Glutamatergic neuron (in vitro differentiated cells): ENCODE measurements at regions not wholly inside any gene's neighbourhood (a gene's known extent, or its start where the extent isn't known, plus 50 kb on each side); places are given as distances from the start of the nearest gene placed in this dataset.

Experiments
- DNase-seq: peaks from one replicate; pipeline ENCODE4 v3.0.0; 2022
- H3K27ac Mint-ChIP-seq: one replicate; pipeline ENCODE4 v1.8.0; 2020; ENCODE audit warnings: mild to moderate bottlenecking, mixed read lengths, inconsistent platforms; ENCODE audit not compliant: unreplicated experiment
- H3K27me3 Mint-ChIP-seq: one replicate; pipeline ENCODE4 v1.8.0; 2020; ENCODE audit warnings: mild to moderate bottlenecking, moderate library complexity, mixed read lengths, inconsistent platforms; ENCODE audit not compliant: unreplicated experiment
- H3K36me3 Mint-ChIP-seq: one replicate; pipeline ENCODE4 v1.8.0; 2020; ENCODE audit warnings: mild to moderate bottlenecking, mixed read lengths, inconsistent platforms; ENCODE audit not compliant: unreplicated experiment
- H3K4me1 Mint-ChIP-seq: one replicate; pipeline ENCODE4 v1.8.0; 2020; ENCODE audit warnings: mild to moderate bottlenecking, low read depth, mixed read lengths, inconsistent platforms; ENCODE audit not compliant: unreplicated experiment
- H3K4me3 Mint-ChIP-seq: one replicate; pipeline ENCODE4 v1.8.0; 2020; ENCODE audit warnings: mild to moderate bottlenecking, mixed read lengths, inconsistent platforms; ENCODE audit not compliant: unreplicated experiment
- H3K9me3 Mint-ChIP-seq: one replicate; pipeline ENCODE4 v1.8.0; 2020; ENCODE audit warnings: mild to moderate bottlenecking, moderate library complexity, mixed read lengths, inconsistent platforms; ENCODE audit not compliant: unreplicated experiment
- TF ChIP-seq, protein P1 (sequence below): fragments of 200-600 bp; sonication (generic); IDR thresholded peaks from one replicate; pipeline ENCODE4 v1.5.0; 2021; ENCODE audit not compliant: partially characterized antibody, unreplicated experiment

DNA sequence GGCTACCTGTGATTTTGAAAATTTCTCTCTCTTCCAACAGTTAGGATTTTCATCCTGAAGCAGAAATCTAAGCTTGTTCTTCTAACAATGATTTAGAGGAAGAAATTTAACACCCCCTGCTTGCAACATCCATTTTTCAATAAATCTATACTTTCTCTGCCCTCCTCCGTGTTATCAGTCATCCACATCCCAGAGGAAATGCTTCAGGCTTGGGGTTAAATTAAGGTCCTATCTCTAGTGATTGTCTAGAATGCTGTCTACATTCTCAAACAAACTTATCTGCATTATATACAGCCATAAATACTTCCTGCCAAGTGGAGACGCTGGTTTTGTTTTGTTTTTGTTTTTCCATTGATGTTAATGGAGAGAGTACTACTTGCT, 371.0 kb downstream of the CSNK1G3 start:
- peak overlapping the region; percentile 14 for H3K27ac Mint-ChIP-seq
- no peaks in the 10 kb centered on the region for H3K9me3 Mint-ChIP-seq
- no peak for DNase-seq
- peak overlapping the region; percentile 3 for H3K4me3 Mint-ChIP-seq
- TF ChIP-seq, protein P1, sequence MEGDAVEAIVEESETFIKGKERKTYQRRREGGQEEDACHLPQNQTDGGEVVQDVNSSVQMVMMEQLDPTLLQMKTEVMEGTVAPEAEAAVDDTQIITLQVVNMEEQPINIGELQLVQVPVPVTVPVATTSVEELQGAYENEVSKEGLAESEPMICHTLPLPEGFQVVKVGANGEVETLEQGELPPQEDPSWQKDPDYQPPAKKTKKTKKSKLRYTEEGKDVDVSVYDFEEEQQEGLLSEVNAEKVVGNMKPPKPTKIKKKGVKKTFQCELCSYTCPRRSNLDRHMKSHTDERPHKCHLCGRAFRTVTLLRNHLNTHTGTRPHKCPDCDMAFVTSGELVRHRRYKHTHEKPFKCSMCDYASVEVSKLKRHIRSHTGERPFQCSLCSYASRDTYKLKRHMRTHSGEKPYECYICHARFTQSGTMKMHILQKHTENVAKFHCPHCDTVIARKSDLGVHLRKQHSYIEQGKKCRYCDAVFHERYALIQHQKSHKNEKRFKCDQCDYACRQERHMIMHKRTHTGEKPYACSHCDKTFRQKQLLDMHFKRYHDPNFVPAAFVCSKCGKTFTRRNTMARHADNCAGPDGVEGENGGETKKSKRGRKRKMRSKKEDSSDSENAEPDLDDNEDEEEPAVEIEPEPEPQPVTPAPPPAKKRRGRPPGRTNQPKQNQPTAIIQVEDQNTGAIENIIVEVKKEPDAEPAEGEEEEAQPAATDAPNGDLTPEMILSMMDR: no peak
- peaks cover 5% of the 10 kb centered on the region for H3K36me3 Mint-ChIP-seq
- peaks cover 12% of the 10 kb centered on the region for H3K4me1 Mint-ChIP-seq
- no peaks in the 10 kb centered on the region for H3K27me3 Mint-ChIP-seq

DNA sequence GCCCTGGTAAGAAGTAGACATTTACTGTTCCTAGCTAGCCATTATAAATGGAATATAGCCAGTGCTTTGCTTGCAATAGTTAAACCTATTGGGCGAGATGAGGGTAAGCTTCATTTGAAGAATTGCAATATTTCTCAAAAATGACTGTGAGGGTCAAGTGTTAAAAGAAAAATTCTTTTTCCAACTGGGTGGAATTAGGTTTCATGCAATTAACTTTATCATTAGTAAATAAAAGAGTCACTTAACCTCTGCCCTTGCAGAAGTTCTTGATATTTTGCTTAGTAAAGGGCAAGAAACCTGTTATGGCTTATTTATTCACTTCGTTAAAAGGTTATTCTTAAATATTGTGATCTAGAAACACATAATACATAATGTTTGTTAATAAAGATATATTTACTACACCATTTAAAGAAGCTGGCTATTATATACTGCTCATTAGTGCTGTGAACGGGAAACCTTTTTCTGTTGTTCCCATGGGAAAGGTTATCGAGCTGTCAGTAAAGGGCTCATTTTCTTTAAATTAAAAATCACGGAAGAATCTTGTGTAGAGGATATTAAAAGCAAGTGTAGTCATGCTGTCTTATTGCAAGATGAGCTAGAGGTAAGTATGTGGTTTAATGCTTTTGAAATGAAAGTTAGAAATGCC, 370.5 kb downstream of the CSNK1G3 start:
- DNase-seq: no peak
- H3K36me3 Mint-ChIP-seq: peaks cover 5% of the 10 kb centered on the region
- H3K4me1 Mint-ChIP-seq: peaks cover 12% of the 10 kb centered on the region
- peak overlapping the region; percentile 3 for H3K4me3 Mint-ChIP-seq
- TF ChIP-seq, protein P1: no peak
- peak overlapping the region; percentile 14 for H3K27ac Mint-ChIP-seq
- H3K9me3 Mint-ChIP-seq: no peaks in the 10 kb centered on the region
- H3K27me3 Mint-ChIP-seq: no peaks in the 10 kb centered on the region

DNA sequence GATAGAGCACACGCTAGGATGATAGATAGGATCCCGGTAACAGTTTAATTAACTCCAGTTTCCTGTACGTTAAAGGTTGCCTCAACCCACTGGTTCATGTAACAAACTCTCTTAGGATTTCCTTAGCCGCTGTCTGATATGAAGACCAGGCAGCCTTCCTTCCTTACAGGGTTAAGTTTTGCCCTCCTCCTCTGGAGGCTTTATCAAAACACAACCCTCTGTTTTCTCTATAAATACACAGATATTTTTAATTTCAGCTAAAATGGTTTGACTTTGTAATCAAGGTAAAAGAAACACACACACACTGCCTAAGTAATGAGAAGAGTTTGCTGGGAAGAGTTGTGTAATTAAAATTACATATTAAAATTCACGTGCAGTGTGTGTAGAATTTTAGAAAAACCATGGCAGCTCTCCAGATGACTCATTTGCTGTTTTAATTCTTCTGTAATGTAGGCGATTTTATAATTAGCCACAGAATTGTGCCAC, 369.8 kb downstream of the CSNK1G3 start:
- no peak for DNase-seq
- H3K27me3 Mint-ChIP-seq: no peaks in the 10 kb centered on the region
- peaks cover 5% of the 10 kb centered on the region for H3K36me3 Mint-ChIP-seq
- H3K4me3 Mint-ChIP-seq: peak overlapping the region; percentile 74
- H3K4me1 Mint-ChIP-seq: peaks cover 13% of the 10 kb centered on the region
- H3K27ac Mint-ChIP-seq: no peak overlapping the region
- H3K9me3 Mint-ChIP-seq: peaks cover 1% of the 10 kb centered on the region
- TF ChIP-seq, protein P1: no peak

GRCh38 chr5:123880875-123881274, 368.9 kb downstream of the CSNK1G3 start:
- peaks cover 1% of the 10 kb centered on the region for H3K9me3 Mint-ChIP-seq
- no peak for DNase-seq
- TF ChIP-seq, protein P1: no peak
- no peaks in the 10 kb centered on the region for H3K36me3 Mint-ChIP-seq
- peaks cover 23% of the 10 kb centered on the region for H3K4me1 Mint-ChIP-seq
- H3K4me3 Mint-ChIP-seq: no peak overlapping the region
- H3K27me3 Mint-ChIP-seq: no peaks in the 10 kb centered on the region
- no peak overlapping the region for H3K27ac Mint-ChIP-seq

DNA sequence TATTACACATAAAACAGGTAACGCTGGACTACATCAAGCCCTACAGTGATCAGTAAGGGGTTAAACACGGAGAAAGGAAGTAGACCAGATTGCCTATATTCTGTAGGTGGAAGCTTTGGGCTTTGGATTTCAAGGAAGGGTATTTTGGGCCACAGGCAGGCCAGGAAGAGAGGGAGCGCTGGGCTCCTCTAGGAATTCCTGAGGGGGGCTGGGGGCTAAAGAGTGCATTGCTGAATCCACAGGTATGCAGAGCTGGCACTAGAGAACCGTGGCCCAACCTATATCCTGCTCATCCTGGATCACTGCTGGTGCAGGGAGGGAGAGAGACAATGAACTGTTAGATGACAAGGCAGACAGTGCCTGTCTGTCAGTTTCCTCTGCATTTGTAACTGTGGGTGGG, 367.1 kb downstream of the CSNK1G3 start:
- peaks cover 1% of the 10 kb centered on the region for H3K9me3 Mint-ChIP-seq
- no peak overlapping the region for H3K27ac Mint-ChIP-seq
- no peaks in the 10 kb centered on the region for H3K36me3 Mint-ChIP-seq
- H3K4me3 Mint-ChIP-seq: no peak overlapping the region
- no peaks in the 10 kb centered on the region for H3K27me3 Mint-ChIP-seq
- DNase-seq: no peak
- TF ChIP-seq, protein P1: no peak
- H3K4me1 Mint-ChIP-seq: peaks cover 40% of the 10 kb centered on the region
